SK-MEL-5 (cell line): ENCODE measurements at regions not wholly inside any gene's neighbourhood (a gene's known extent, or its start where the extent isn't known, plus 50 kb on each side); places are given as distances from the start of the nearest gene placed in this dataset.

Experiments
- DNase-seq: peaks from one replicate; pipeline ENCODE4 v3.0.0-alpha.2; 2016; ENCODE audit warnings: low read depth, low spot score
- in situ Hi-C: cut with HindIII; loops from 2 replicates; pipeline ENCODE4 v1.10.0; 2016; ENCODE audit warnings: low sequenced_read_pairs, high pct_unique_total_duplicates, low pct_unique_long_range_greater_than_20kb

- in situ Hi-C loops, result no loop called here
- no peak for DNase-seq
Observed at GRCh38 chr7:81648716-81649115, 121.1 kb downstream of the HGF start.

- in situ Hi-C loops, result no loop called here
Observed at GRCh38 chr7:81645435-81645834, 124.4 kb downstream of the HGF start.

GRCh38 chr7:81641873-81642272 is 128.0 kb downstream of the HGF start:
- in situ Hi-C loops, result no loop called here
- DNase-seq, result no peak

More at GRCh38 chr7:81645435-81645834, 124.4 kb downstream of the HGF start:
- no peak for DNase-seq

GRCh38 chr7:81638198-81638597 is 131.6 kb downstream of the HGF start:
- DNase-seq, result peak; percentile 72
- in situ Hi-C loops, result no loop called here

GRCh38 chr7:81637534-81637933 is 132.3 kb downstream of the HGF start:
- no peak for DNase-seq
- in situ Hi-C loops, result no loop called here

- DNase-seq, result no peak
- in situ Hi-C loops, result no loop called here
Observed at GRCh38 chr7:81632418-81632817, 137.4 kb downstream of the HGF start.

GRCh38 chr7:81630600-81630999 is 139.2 kb downstream of the HGF start:
- DNase-seq, result no peak
- in situ Hi-C loops, result no loop called here

- in situ Hi-C loops, result no loop called here
- DNase-seq, result no peak
Observed at GRCh38 chr7:81629702-81630101, 140.1 kb downstream of the HGF start.

GRCh38 chr7:81628951-81629350 is 140.9 kb downstream of the HGF start:
- no peak for DNase-seq
- in situ Hi-C loops, result no loop called here

- in situ Hi-C loops, result no loop called here
- DNase-seq, result no peak
Observed at GRCh38 chr7:81627536-81628287, 142.1 kb downstream of the HGF start.

- in situ Hi-C loops, result no loop called here
- no peak for DNase-seq
Observed at GRCh38 chr7:81626008-81626407, 143.8 kb downstream of the HGF start.

- in situ Hi-C loops, result no loop called here
- no peak for DNase-seq
Observed at GRCh38 chr7:81624650-81625631, 144.9 kb downstream of the HGF start.

- in situ Hi-C loops, result no loop called here
- DNase-seq, result no peak
Observed at GRCh38 chr7:81624021-81624592, 145.7 kb downstream of the HGF start.

GRCh38 chr7:81623251-81623855 is 146.5 kb downstream of the HGF start:
- in situ Hi-C loops, result no loop called here
- no peak for DNase-seq

GRCh38 chr7:81621893-81622292 is 148.0 kb downstream of the HGF start:
- DNase-seq, result no peak
- in situ Hi-C loops, result no loop called here

GRCh38 chr7:81618396-81619014 is 151.3 kb downstream of the HGF start:
- in situ Hi-C loops, result no loop called here
- no peak for DNase-seq

GRCh38 chr7:81616951-81617350 is 152.9 kb downstream of the HGF start:
- peak; percentile 66 for DNase-seq
- in situ Hi-C loops, result no loop called here

- in situ Hi-C loops, result no loop called here
- DNase-seq, result no peak
Observed at GRCh38 chr7:81611805-81612204, 158.0 kb downstream of the HGF start.
